Gastrocnemius medialis (tissue), 4 donors: ENCODE measurements at regions not wholly inside any gene's neighbourhood (a gene's known extent, or its start where the extent isn't known, plus 50 kb on each side); places are given as distances from the start of the nearest gene placed in this dataset.

Experiments used
- ATAC-seq, 2 donors: fragments of 150-250 bp; one replicate each; pipeline ENCODE4 v1.9.1; 2016
- DNase-seq, 2 donors: peaks; one replicate each; pipeline ENCODE4 v3.0.0-alpha.2; 2019
- H3K27ac ChIP-seq, 4 donors: fragments of 200-600 bp; sonication (generic); 1 replicate in 1 of 4; 2 replicates in 3 of 4; pipeline ENCODE4 v1.5.1; 2016 to 2018; ENCODE audit warnings: mild to moderate bottlenecking in 2 of 4, moderate library complexity in 1 of 4
- H3K27me3 ChIP-seq, 3 donors: fragments of 200-600 bp; sonication (generic) in 2 of 3; 1 replicate in 1 of 3; 2 replicates in 2 of 3; pipeline versions ENCODE4 v1.5.1 to v1.6.0; 2016 to 2019; ENCODE audit warnings: mild to moderate bottlenecking in 1 of 3, moderate library complexity in 1 of 3
- H3K36me3 ChIP-seq, 2 donors: fragments of 200-600 bp; sonication (generic) in 1 of 2; one replicate each; pipeline ENCODE4 v1.5.1; 2017 to 2018
- H3K4me1 ChIP-seq, 2 donors: fragments of 200-600 bp; sonication (generic) in 1 of 2; one replicate each; pipeline ENCODE4 v1.5.1; 2016 to 2017; ENCODE audit warnings: mild to moderate bottlenecking in 2 of 2
- H3K4me3 ChIP-seq, 4 donors: fragments of 200-600 bp; sonication (generic) in 3 of 4; 1 replicate in 1 of 4; 2 replicates in 3 of 4; pipeline ENCODE4 v1.5.1; 2016 to 2019; ENCODE audit warnings: mild to moderate bottlenecking in 2 of 4
- H3K9me3 ChIP-seq, 3 donors: fragments of 200-600 bp; sonication (generic) in 2 of 3; 1 replicate in 1 of 3; 2 replicates in 2 of 3; pipeline ENCODE4 v1.5.1; 2016 to 2019
- CTCF ChIP-seq, 5 experiments: fragments of 450-650 bp in 3 of 5; fragments of 200-600 bp in 2 of 5; sonication (generic) in 2 of 5; IDR thresholded peaks in 4 of 5; conservative IDR thresholded peaks in 1 of 5; 1 replicate in 4 of 5; 2 replicates in 1 of 5; pipeline ENCODE4 v1.5.1; 2016 to 2019; ENCODE audit warnings: antibody characterized with exemption in 5 of 5, mild to moderate bottlenecking in 3 of 5, moderate library complexity in 3 of 5
- POLR2A ChIP-seq, 2 donors: fragments of 450-650 bp; IDR thresholded peaks; one replicate each; pipeline ENCODE4 v1.6.1; 2017; ENCODE audit warnings: antibody characterized with exemption in 2 of 2, mild to moderate bottlenecking in 2 of 2, moderate library complexity in 2 of 2
- in situ Hi-C, 4 donors: fragments of 200-750 bp; cut with MboI; loops; one replicate each; pipeline versions ENCODE4 v1.15.0 to v1.8.0; 2017; ENCODE audit warnings: low sequenced_read_pairs in 4 of 4
- intact Hi-C: fragments of 100-400 bp; cut with DNase I; formaldehyde crosslinking; loops from one replicate; pipeline ENCODE4 v1.15.1; 2023; ENCODE audit warnings: low total_unique reads

GRCh38 chr21:41584603-41585176 lies 76.7 kb upstream of the TMPRSS2 start:
- DNase-seq (no peak), ATAC-seq (no peak)
- Histone ChIP-seq H3K4me1 (no peaks in the 10 kb centered on the region), H3K9me3 (no peaks in the 10 kb centered on the region), H3K27ac (no peak overlapping the region), H3K27me3 (no peaks in the 10 kb centered on the region), H3K4me3 (no peak overlapping the region), H3K36me3 (no peaks in the 10 kb centered on the region)
- in situ Hi-C loops = loop anchor here in 1 of 4 donors (25.0 kb wide), 1 partner anchor 97 kb away; no protein-coding TSS in a partner anchor
- TF ChIP-seq POLR2A (IDR thresholded peaks at IDR 0.05) = no peak
- TF ChIP-seq CTCF (IDR thresholded peaks at IDR 0.05 in 4 of 5, conservative IDR thresholded peaks at IDR 0.05 in 1 of 5) = no peak
- intact Hi-C loops = no loop called here

GRCh38 chr21:41583274-41583790 lies 75.4 kb upstream of the TMPRSS2 start:
- TF ChIP-seq CTCF (IDR thresholded peaks at IDR 0.05 in 4 of 5, conservative IDR thresholded peaks at IDR 0.05 in 1 of 5) = no peak
- no peak for TF ChIP-seq POLR2A (IDR thresholded peaks at IDR 0.05)
- no peak overlapping the region for H3K4me3 ChIP-seq
- DNase-seq (no peak), ATAC-seq (no peak)
- intact Hi-C loops (no loop called here), in situ Hi-C loops (loop anchor here in 1 of 4 donors (25.0 kb wide), 1 partner anchor 96 kb away; no protein-coding TSS in a partner anchor)
- H3K27ac ChIP-seq = no peak overlapping the region
- H3K36me3 ChIP-seq = no peaks in the 10 kb centered on the region
- H3K27me3 ChIP-seq = no peaks in the 10 kb centered on the region
- no peaks in the 10 kb centered on the region for H3K9me3 ChIP-seq
- H3K4me1 ChIP-seq = no peaks in the 10 kb centered on the region

GRCh38 chr21:41582866-41583265 lies 74.9 kb upstream of the TMPRSS2 start:
- no peaks in the 10 kb centered on the region for H3K27me3 ChIP-seq
- intact Hi-C loops = no loop called here
- H3K4me3 ChIP-seq = no peak overlapping the region
- DNase-seq = no peak
- peaks cover 0 to 4% (median 0%) of the 10 kb centered on the region in 3 donors for H3K9me3 ChIP-seq
- in situ Hi-C loops = loop anchor here in 1 of 4 donors (25.0 kb wide), 1 partner anchor 96 kb away; no protein-coding TSS in a partner anchor
- no peaks in the 10 kb centered on the region for H3K36me3 ChIP-seq
- TF ChIP-seq POLR2A (IDR thresholded peaks at IDR 0.05) (no peak), CTCF (IDR thresholded peaks at IDR 0.05 in 4 of 5, conservative IDR thresholded peaks at IDR 0.05 in 1 of 5) (no peak)
- H3K4me1 ChIP-seq = no peaks in the 10 kb centered on the region
- no peak overlapping the region for H3K27ac ChIP-seq
- no peak for ATAC-seq

- intact Hi-C loops (no loop called here), in situ Hi-C loops (loop anchor here in 1 of 4 donors (25.0 kb wide), 1 partner anchor 95 kb away; no protein-coding TSS in a partner anchor)
- Histone ChIP-seq H3K4me3 (no peak overlapping the region), H3K27me3 (no peaks in the 10 kb centered on the region), H3K36me3 (no peaks in the 10 kb centered on the region), H3K4me1 (no peaks in the 10 kb centered on the region), H3K27ac (no peak overlapping the region), H3K9me3 (peaks cover 0 to 7% (median 0%) of the 10 kb centered on the region in 3 donors)
- no peak for DNase-seq
- no peak for ATAC-seq
- TF ChIP-seq CTCF (IDR thresholded peaks at IDR 0.05 in 4 of 5, conservative IDR thresholded peaks at IDR 0.05 in 1 of 5) (no peak), POLR2A (IDR thresholded peaks at IDR 0.05) (no peak)
Measured at GRCh38 chr21:41582298-41582840, 74.4 kb upstream of the TMPRSS2 start.
